B cell (primary cell): ENCODE measurements at regions not wholly inside any gene's neighbourhood (a gene's known extent, or its start where the extent isn't known, plus 50 kb on each side); places are given as distances from the start of the nearest gene placed in this dataset.

ENCODE experiments used
- ATAC-seq: fragments of 200-7000 bp; cut with Tn5 transposase; one replicate; pipeline ENCODE4 v1.10.0; 2021; ENCODE audit warnings: low read depth, mild to moderate bottlenecking, moderate number of reproducible peaks, moderate library complexity
- CTCF ChIA-PET: fragments of 350-600 bp; sonication (Branson Sonifier 250); formaldehyde crosslinking; loops from one replicate; lab custom pipeline; 2021; ENCODE audit warnings: antibody characterized with exemption, inconsistent platforms; lab: Charles Lee
- POLR2A ChIA-PET: fragments of 350-600 bp; sonication (Branson Sonifier 250); formaldehyde crosslinking; loops from one replicate; lab custom pipeline; 2021; ENCODE audit warnings: antibody characterized with exemption; lab: Charles Lee
- DNase-seq: peaks from one replicate; pipeline ENCODE4 v3.0.0; 2013
- H2AFZ ChIP-seq: 2 replicates; pipeline ENCODE4 v1.6.1; 2012; ENCODE audit warnings: mild to moderate bottlenecking, low read depth, low read length; ENCODE audit not compliant: insufficient read depth, poor library complexity, severe bottlenecking
- H3K27ac ChIP-seq, 2 donors: 1 replicate in 1 of 2; 2 replicates in 1 of 2; pipeline ENCODE4 v1.5.1; 2012 to 2013; ENCODE audit warnings: low read length in 2 of 2, mild to moderate bottlenecking in 2 of 2, moderate library complexity in 1 of 2
- H3K27me3 ChIP-seq, 4 experiments: fragments of 200-600 bp in 1 of 4; sonication (generic) in 1 of 4; replicated peaks in 1 of 4; 1 replicate in 2 of 4; 2 replicates in 2 of 4; pipeline versions ENCODE4 v1.6.1 to v1.7.0; 2013 to 2016; ENCODE audit warnings: low read length in 3 of 4, mild to moderate bottlenecking in 2 of 4, mixed read lengths in 1 of 4, moderate library complexity in 1 of 4; ENCODE audit not compliant: insufficient read depth in 4 of 4, control insufficient read depth in 3 of 4; ENCODE audit errors: control extremely low read depth in 1 of 4
- H3K36me3 ChIP-seq, 2 experiments: replicated peaks in 1 of 2; 1 replicate in 1 of 2; 2 replicates in 1 of 2; pipeline versions ENCODE4 v1.6.1 to v1.7.1; 2013; ENCODE audit warnings: low read length in 1 of 2; ENCODE audit not compliant: insufficient read depth in 2 of 2, control insufficient read depth in 1 of 2; ENCODE audit errors: control extremely low read depth in 1 of 2, extremely low read depth in 1 of 2
- H3K4me1 ChIP-seq, 2 donors: fragments of 200-600 bp in 1 of 2; sonication (generic) in 1 of 2; 1 replicate in 1 of 2; 2 replicates in 1 of 2; pipeline versions ENCODE4 v1.5.1 to v1.6.1; 2013 to 2017; ENCODE audit warnings: low read length in 2 of 2; ENCODE audit not compliant: control insufficient read depth in 2 of 2, insufficient read depth in 2 of 2
- H3K4me2 ChIP-seq: replicated peaks from 2 replicates; pipeline ENCODE3; 2012; ENCODE audit warnings: mild to moderate bottlenecking, low read depth, low read length; ENCODE audit not compliant: poor library complexity, severe bottlenecking
- H3K4me3 ChIP-seq, 5 experiments: fragments of 200-600 bp in 1 of 5; sonication (generic) in 1 of 5; 1 replicate in 3 of 5; 2 replicates in 2 of 5; pipeline versions ENCODE4 v1.5.1 to v1.7.0; 2011 to 2016; ENCODE audit warnings: low read length in 4 of 5, mild to moderate bottlenecking in 4 of 5, low read depth in 2 of 5, control low read depth in 1 of 5, moderate library complexity in 1 of 5; ENCODE audit not compliant: insufficient read depth in 1 of 5; ENCODE audit errors: control extremely low read depth in 1 of 5, extremely low read depth in 1 of 5
- H3K79me2 ChIP-seq: fragments of 200-600 bp; sonication (generic); one replicate; pipeline ENCODE4 v1.6.0; 2016; ENCODE audit warnings: low read length; ENCODE audit not compliant: control insufficient read depth, insufficient read depth
- H3K9ac ChIP-seq: fragments of 200-600 bp; sonication (generic); 2 replicates; pipeline ENCODE4 v1.6.1; 2017; ENCODE audit warnings: mild to moderate bottlenecking, low read length, moderate library complexity
- H3K9me3 ChIP-seq, 3 donors: one replicate each; pipeline versions ENCODE4 v1.6.1 to v1.7.1; 2013; ENCODE audit warnings: low read length in 2 of 3; ENCODE audit not compliant: control insufficient read depth in 2 of 3, insufficient read depth in 1 of 3; ENCODE audit errors: control extremely low read depth in 1 of 3
- H4K20me1 ChIP-seq: 2 replicates; pipeline ENCODE4 v1.6.0; 2012; ENCODE audit warnings: mild to moderate bottlenecking, low read length; ENCODE audit not compliant: insufficient read depth, control insufficient read depth, poor library complexity, severe bottlenecking
- H3K27ac Mint-ChIP-seq: one replicate; pipeline ENCODE4 v1.8.0; 2021; ENCODE audit warnings: mixed read lengths
- H3K27me3 Mint-ChIP-seq: one replicate; pipeline ENCODE4 v1.8.0; 2021; ENCODE audit warnings: mixed read lengths
- H3K4me1 Mint-ChIP-seq: one replicate; pipeline ENCODE4 v1.8.0; 2021; ENCODE audit warnings: mixed read lengths
- H3K4me3 Mint-ChIP-seq: one replicate; pipeline ENCODE4 v1.8.0; 2021; ENCODE audit warnings: mixed read lengths
- H3K9me3 Mint-ChIP-seq: one replicate; pipeline ENCODE4 v1.8.0; 2022; ENCODE audit warnings: mixed read lengths; ENCODE audit not compliant: insufficient read depth
- EZH2 ChIP-seq: IDR thresholded peaks from 2 replicates; pipeline ENCODE4 v1.6.1; 2012; ENCODE audit warnings: borderline replicate concordance, low read depth, mild to moderate bottlenecking, moderate library complexity, low read length; ENCODE audit not compliant: insufficient read depth, poor library complexity, severe bottlenecking
- WGBS: methylation state at CpG from one replicate; pipeline ENCODE4 v1.1.5; 2013; ENCODE audit warnings: missing lambda C conversion rate; ENCODE audit not compliant: insufficient coverage; 5-methylcytosine and 5-hydroxymethylcytosine counted together
- intact Hi-C: fragments of 100-400 bp; cut with micrococcal nuclease; formaldehyde crosslinking; loops from one replicate; pipeline ENCODE4 v1.10.0; 2022
- TF ChIP-seq, protein P1 (sequence below): fragments of 200-600 bp; IDR thresholded peaks from one replicate; pipeline ENCODE4 v1.8.0; 2022; ENCODE audit warnings: antibody characterized with exemption, mild to moderate bottlenecking

GRCh38 chr9:25224309-25224708 lies 453.9 kb downstream of the TUSC1 start:
- ChIA-PET POLR2A (no interaction called here), CTCF (no interaction called here)
- Mint-ChIP-seq H3K27me3 (no peaks in the 10 kb centered on the region), H3K4me1 (no peaks in the 10 kb centered on the region), H3K9me3 (peaks cover 4% of the 10 kb centered on the region), H3K4me3 (no peak overlapping the region), H3K27ac (no peak overlapping the region)
- H3K9me3 ChIP-seq = peaks cover 0 to 8% (median 0%) of the 10 kb centered on the region in 3 donors
- H3K4me3 ChIP-seq = no peak overlapping the region
- ATAC-seq (no peak), DNase-seq (no peak)
- H3K36me3 ChIP-seq = no peaks in the 10 kb centered on the region
- no peak overlapping the region for H3K27ac ChIP-seq
- TF ChIP-seq, protein P1, sequence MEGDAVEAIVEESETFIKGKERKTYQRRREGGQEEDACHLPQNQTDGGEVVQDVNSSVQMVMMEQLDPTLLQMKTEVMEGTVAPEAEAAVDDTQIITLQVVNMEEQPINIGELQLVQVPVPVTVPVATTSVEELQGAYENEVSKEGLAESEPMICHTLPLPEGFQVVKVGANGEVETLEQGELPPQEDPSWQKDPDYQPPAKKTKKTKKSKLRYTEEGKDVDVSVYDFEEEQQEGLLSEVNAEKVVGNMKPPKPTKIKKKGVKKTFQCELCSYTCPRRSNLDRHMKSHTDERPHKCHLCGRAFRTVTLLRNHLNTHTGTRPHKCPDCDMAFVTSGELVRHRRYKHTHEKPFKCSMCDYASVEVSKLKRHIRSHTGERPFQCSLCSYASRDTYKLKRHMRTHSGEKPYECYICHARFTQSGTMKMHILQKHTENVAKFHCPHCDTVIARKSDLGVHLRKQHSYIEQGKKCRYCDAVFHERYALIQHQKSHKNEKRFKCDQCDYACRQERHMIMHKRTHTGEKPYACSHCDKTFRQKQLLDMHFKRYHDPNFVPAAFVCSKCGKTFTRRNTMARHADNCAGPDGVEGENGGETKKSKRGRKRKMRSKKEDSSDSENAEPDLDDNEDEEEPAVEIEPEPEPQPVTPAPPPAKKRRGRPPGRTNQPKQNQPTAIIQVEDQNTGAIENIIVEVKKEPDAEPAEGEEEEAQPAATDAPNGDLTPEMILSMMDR = no peak
- no peak for TF ChIP-seq EZH2
- H3K27me3 ChIP-seq = no peaks in the 10 kb centered on the region
- intact Hi-C loops = no loop called here
- no peaks in the 10 kb centered on the region for H3K4me1 ChIP-seq
- no peak overlapping the region for H3K4me2 ChIP-seq
- no peak overlapping the region for H2AFZ ChIP-seq
- no peaks in the 10 kb centered on the region for H4K20me1 ChIP-seq
- WGBS = no CpG with 5 or more reads among the region's 2 CpGs
- H3K9ac ChIP-seq = no peak overlapping the region
- no peaks in the 10 kb centered on the region for H3K79me2 ChIP-seq

DNA sequence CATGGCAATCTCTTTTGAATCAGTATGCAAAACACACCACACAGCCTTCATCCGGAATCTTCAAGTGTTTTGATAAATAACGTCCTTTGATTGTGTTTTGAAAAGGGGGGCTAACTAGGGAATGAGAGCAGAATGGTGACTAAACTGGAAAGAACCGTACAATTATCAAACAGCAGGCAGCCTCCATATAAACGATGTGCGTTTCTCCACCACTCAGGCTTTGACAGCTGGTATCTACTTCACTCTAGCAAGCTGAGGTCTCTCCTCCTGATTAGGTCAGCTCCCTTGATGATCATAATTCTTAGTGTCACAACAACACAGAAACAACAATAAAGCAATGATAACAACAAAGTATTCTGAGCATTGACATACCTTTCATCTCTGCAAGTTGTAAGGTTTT lies 465.9 kb downstream of the TUSC1 start:
- H3K4me2 ChIP-seq = no peak overlapping the region
- 83% methylated on average over 3 of the region's 5 CpGs for WGBS
- H3K4me1 Mint-ChIP-seq = no peaks in the 10 kb centered on the region
- no peaks in the 10 kb centered on the region for H3K27me3 ChIP-seq
- H3K79me2 ChIP-seq = no peaks in the 10 kb centered on the region
- peaks cover 8% of the 10 kb centered on the region for H3K9me3 Mint-ChIP-seq
- H3K27ac Mint-ChIP-seq = no peak overlapping the region
- no peak overlapping the region for H3K4me3 Mint-ChIP-seq
- no peak overlapping the region for H3K27ac ChIP-seq
- CTCF ChIA-PET = no interaction called here
- DNase-seq (no peak), ATAC-seq (no peak)
- H4K20me1 ChIP-seq = no peaks in the 10 kb centered on the region
- no peaks in the 10 kb centered on the region for H3K27me3 Mint-ChIP-seq
- no peak overlapping the region for H2AFZ ChIP-seq
- intact Hi-C loops = no loop called here
- POLR2A ChIA-PET = no interaction called here
- H3K4me3 ChIP-seq = no peak overlapping the region
- peaks cover 0 to 2% (median 0%) of the 10 kb centered on the region in 3 donors for H3K9me3 ChIP-seq
- no peaks in the 10 kb centered on the region for H3K4me1 ChIP-seq
- no peak overlapping the region for H3K9ac ChIP-seq
- TF ChIP-seq EZH2 = no peak
- TF ChIP-seq, protein P1 = no peak
- H3K36me3 ChIP-seq = no peaks in the 10 kb centered on the region
